H1 (cell line): ENCODE measurements at regions not wholly inside any gene's neighbourhood (a gene's known extent, or its start where the extent isn't known, plus 50 kb on each side); places are given as distances from the start of the nearest gene placed in this dataset.

Experiments used
- CTCF ChIA-PET: fragments of 300-600 bp; sonication (Branson Sonifier 250); formaldehyde crosslinking; loops from one replicate; lab custom pipeline; 2021; ENCODE audit not compliant: partially characterized antibody; lab: Charles Lee
- POLR2A ChIA-PET: fragments of 300-600 bp; sonication (Branson Sonifier 250); formaldehyde crosslinking; loops from one replicate; lab custom pipeline; 2021; ENCODE audit warnings: inconsistent platforms; ENCODE audit not compliant: partially characterized antibody; lab: Charles Lee
- DNase-seq, 2 experiments: peaks; one replicate each; pipeline versions ENCODE4 v3.0.0 to v3.0.0-alpha.2; 2010 to 2022; ENCODE audit warnings: low spot score in 2 of 2, low read depth in 1 of 2, mixed read lengths in 1 of 2
- FAIRE-seq: peaks from 2 replicates; lab custom pipeline; 2011; peaks lifted over from hg19 to GRCh38; lab: Jason Lieb, UNC
- H2AFZ ChIP-seq: 2 replicates; pipeline ENCODE4 v1.8.1; 2012; ENCODE audit warnings: low read length, inconsistent platforms
- H2AK5ac ChIP-seq: 2 replicates; pipeline ENCODE4 v1.6.1; 2013; ENCODE audit warnings: low read depth, low read length
- H2BK120ac ChIP-seq: replicated peaks from 2 replicates; pipeline ENCODE3; 2013; ENCODE audit warnings: low read depth, low read length, inconsistent platforms
- H2BK12ac ChIP-seq: 2 replicates; pipeline ENCODE4 v1.6.1; 2013; ENCODE audit warnings: low read depth, low read length
- H2BK15ac ChIP-seq: 2 replicates; pipeline ENCODE4 v1.6.1; 2013; ENCODE audit warnings: low read length
- H2BK20ac ChIP-seq: 2 replicates; pipeline ENCODE4 v1.6.1; 2013; ENCODE audit warnings: low read length
- H2BK5ac ChIP-seq: 2 replicates; pipeline ENCODE4 v1.6.1; 2013; ENCODE audit warnings: low read depth, low read length
- H3K14ac ChIP-seq: 2 replicates; pipeline ENCODE4 v1.6.1; 2013; ENCODE audit warnings: inconsistent platforms; ENCODE audit not compliant: insufficient read length
- H3K18ac ChIP-seq: 2 replicates; pipeline ENCODE4 v1.6.1; 2013; ENCODE audit warnings: low read length; ENCODE audit errors: extremely low read depth
- H3K23ac ChIP-seq: 2 replicates; pipeline ENCODE4 v1.6.1; 2013; ENCODE audit warnings: inconsistent platforms; ENCODE audit not compliant: insufficient read length
- H3K23me2 ChIP-seq: 2 replicates; pipeline ENCODE4 v1.6.1; 2013; ENCODE audit warnings: low read depth, low read length
- H3K27ac ChIP-seq: 2 replicates; pipeline ENCODE4 v1.6.1; 2011; ENCODE audit warnings: low read depth, low read length, inconsistent platforms
- H3K27me3 ChIP-seq, 4 experiments: replicated peaks in 1 of 4; 1 replicate in 1 of 4; 2 replicates in 3 of 4; pipeline versions ENCODE4 v1.6.1 to v1.8.1; 2011 to 2013; ENCODE audit warnings: low read length in 3 of 4, mild to moderate bottlenecking in 3 of 4, inconsistent platforms in 2 of 4, mixed read lengths in 2 of 4, moderate library complexity in 1 of 4; ENCODE audit not compliant: control insufficient read depth in 3 of 4, insufficient read depth in 3 of 4; ENCODE audit errors: extremely low read depth in 1 of 4
- H3K36me3 ChIP-seq, 4 experiments: 2 replicates each; pipeline versions ENCODE4 v1.6.1 to v1.8.1; 2011 to 2013; ENCODE audit warnings: mild to moderate bottlenecking in 4 of 4, low read length in 3 of 4, moderate library complexity in 2 of 4, control low read depth in 1 of 4, inconsistent platforms in 1 of 4; ENCODE audit not compliant: insufficient read depth in 4 of 4, control insufficient read depth in 2 of 4
- H3K4ac ChIP-seq: replicated peaks from 2 replicates; pipeline ENCODE3; 2013; ENCODE audit warnings: low read length, low read depth, mixed read lengths, inconsistent platforms; ENCODE audit not compliant: insufficient read length
- H3K4me1 ChIP-seq, 4 experiments: replicated peaks in 1 of 4; 1 replicate in 1 of 4; 2 replicates in 3 of 4; pipeline versions ENCODE4 v1.6.1 to v1.8.1; 2011 to 2013; ENCODE audit warnings: low read length in 3 of 4, inconsistent platforms in 2 of 4, mixed read lengths in 1 of 4; ENCODE audit not compliant: insufficient read depth in 4 of 4, control insufficient read depth in 3 of 4
- H3K4me2 ChIP-seq, 2 experiments: 2 replicates each; pipeline versions ENCODE4 v1.6.1 to v1.8.1; 2011 to 2013; ENCODE audit warnings: low read depth in 2 of 2, low read length in 2 of 2, control low read depth in 1 of 2, inconsistent platforms in 1 of 2, mild to moderate bottlenecking in 1 of 2; ENCODE audit not compliant: insufficient read depth in 1 of 2
- H3K4me3 ChIP-seq, 4 experiments: fragments of 200-600, 300-600 bp in 1 of 4; sonication (generic), shearing (Covaris generic), sonication (Bioruptor Twin) in 1 of 4; 2 replicates each; pipeline versions ENCODE4 v1.5.1 to v1.8.1; 2011 to 2016; ENCODE audit warnings: low read length in 4 of 4, low read depth in 3 of 4, control low read depth in 2 of 4, inconsistent platforms in 2 of 4, mild to moderate bottlenecking in 2 of 4, mixed read lengths in 1 of 4, moderate library complexity in 1 of 4; ENCODE audit not compliant: insufficient read depth in 2 of 4; ENCODE audit errors: extremely low read depth in 1 of 4
- H3K56ac ChIP-seq: replicated peaks from 2 replicates; pipeline ENCODE3; 2013; ENCODE audit warnings: low read depth, mild to moderate bottlenecking, mixed read lengths, low read length, inconsistent platforms; ENCODE audit not compliant: insufficient read length
- H3K79me1 ChIP-seq: 2 replicates; pipeline ENCODE4 v1.6.1; 2013; ENCODE audit warnings: low read depth, low read length, control low read depth
- H3K79me2 ChIP-seq, 2 experiments: 2 replicates each; pipeline versions ENCODE4 v1.6.1 to v1.8.1; 2012 to 2013; ENCODE audit warnings: low read length in 2 of 2, mild to moderate bottlenecking in 2 of 2, inconsistent platforms in 1 of 2; ENCODE audit not compliant: insufficient read depth in 2 of 2, control insufficient read depth in 1 of 2
- H3K9ac ChIP-seq, 4 experiments: replicated peaks in 1 of 4; 1 replicate in 1 of 4; 2 replicates in 3 of 4; pipeline versions ENCODE4 v1.6.1 to v1.8.1; 2011 to 2013; ENCODE audit warnings: low read depth in 3 of 4, low read length in 3 of 4, control low read depth in 2 of 4, mild to moderate bottlenecking in 2 of 4, moderate library complexity in 2 of 4, inconsistent platforms in 1 of 4; ENCODE audit errors: extremely low read depth in 1 of 4
- H3K9me3 ChIP-seq, 2 experiments: 2 replicates each; pipeline versions ENCODE4 v1.6.1 to v1.8.1; 2012 to 2013; ENCODE audit warnings: mild to moderate bottlenecking in 2 of 2, moderate library complexity in 2 of 2, control low read depth in 1 of 2, inconsistent platforms in 1 of 2, low read depth in 1 of 2, low read length in 1 of 2, mixed read lengths in 1 of 2; ENCODE audit not compliant: insufficient read depth in 2 of 2
- H4K20me1 ChIP-seq, 2 experiments: replicated peaks in 1 of 2; 2 replicates each; pipeline versions ENCODE3 to v1.8.1; 2011 to 2013; ENCODE audit warnings: inconsistent platforms in 2 of 2, low read length in 2 of 2, mild to moderate bottlenecking in 1 of 2; ENCODE audit not compliant: insufficient read depth in 2 of 2, control insufficient read depth in 1 of 2
- H4K5ac ChIP-seq: 2 replicates; pipeline ENCODE4 v1.6.1; 2013; ENCODE audit warnings: low read length, low read depth, mixed read lengths, inconsistent platforms; ENCODE audit not compliant: insufficient read length
- H4K8ac ChIP-seq: 2 replicates; pipeline ENCODE4 v1.8.0; 2013; ENCODE audit warnings: mild to moderate bottlenecking, moderate library complexity, low read length, inconsistent platforms; ENCODE audit not compliant: insufficient read depth; ENCODE audit errors: extremely low read depth
- H4K91ac ChIP-seq: replicated peaks from 2 replicates; pipeline ENCODE3; 2013; ENCODE audit warnings: low read length, mixed read lengths, inconsistent platforms; ENCODE audit not compliant: insufficient read length
- CHD7 ChIP-seq: fragments of 300-600 bp; sonication (generic); IDR thresholded peaks from 2 replicates; pipeline ENCODE4 v1.7.1; 2012; ENCODE audit warnings: low read length, moderate library complexity, mild to moderate bottlenecking, inconsistent platforms; ENCODE audit not compliant: insufficient replicate concordance
- FOSL1 ChIP-seq: IDR thresholded peaks from 2 replicates; pipeline ENCODE4 v1.6.1; 2011; ENCODE audit warnings: mild to moderate bottlenecking, low read depth, low read length, moderate library complexity; ENCODE audit not compliant: insufficient read depth

DNA sequence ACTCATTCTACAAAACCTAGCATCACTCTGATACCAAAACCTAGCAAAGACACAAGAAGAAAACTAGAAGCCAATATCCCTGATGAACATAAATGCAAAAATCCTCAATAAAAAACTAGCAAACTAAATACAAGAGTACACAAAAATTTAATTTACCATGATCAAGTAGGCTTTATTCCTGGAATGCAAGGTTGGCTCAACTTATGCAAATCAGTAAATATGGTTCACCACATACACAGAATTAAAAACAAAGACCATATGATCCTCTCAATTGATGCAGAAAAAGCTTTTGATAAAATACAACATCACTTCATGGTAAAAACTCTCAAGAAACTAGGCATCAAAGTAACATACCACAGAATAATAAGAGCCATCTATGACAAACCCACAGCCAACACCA is 188.3 kb downstream of the ETAA1 start:
- POLR2A ChIA-PET = no interaction called here
- no peak for TF ChIP-seq FOSL1
- no peak for TF ChIP-seq CHD7

More for the DNA sequence above, 188.3 kb downstream of the ETAA1 start:
- Histone ChIP-seq H3K27me3 (no peaks in the 10 kb centered on the region), H3K23ac (no peak overlapping the region), H4K91ac (no peak overlapping the region), H4K8ac (no peak overlapping the region), H4K20me1 (no peaks in the 10 kb centered on the region), H4K5ac (no peak overlapping the region), H2AK5ac (no peak overlapping the region), H3K23me2 (no peaks in the 10 kb centered on the region), H3K4me3 (no peak overlapping the region), H2AFZ (no peak overlapping the region), H2BK20ac (no peak overlapping the region), H3K9ac (no peak overlapping the region), H2BK5ac (no peak overlapping the region), H3K79me1 (no peaks in the 10 kb centered on the region), H3K79me2 (no peaks in the 10 kb centered on the region), H3K4me1 (peaks cover 0 to 3% (median 1%) of the 10 kb centered on the region in 4 experiments; a peak in 2 of 7 replicates), H2BK12ac (no peak overlapping the region), H3K4me2 (no peak overlapping the region), H3K4ac (no peak overlapping the region), H3K27ac (no peak overlapping the region), H3K18ac (no peak overlapping the region), H2BK15ac (no peak overlapping the region), H3K14ac (no peak overlapping the region), H3K56ac (no peak overlapping the region), H3K9me3 (no peaks in the 10 kb centered on the region), H2BK120ac (no peak overlapping the region), H3K36me3 (no peaks in the 10 kb centered on the region)
- DNase-seq (no peak), FAIRE-seq (no peak)
- CTCF ChIA-PET = no interaction called here
